Fibroblast of pulmonary artery (primary cell): ENCODE measurements at regions not wholly inside any gene's neighbourhood (a gene's known extent, or its start where the extent isn't known, plus 50 kb on each side); places are given as distances from the start of the nearest gene placed in this dataset.

Experiments used
- DNase-seq: peaks from one replicate; pipeline ENCODE4 v3.0.0-alpha.2; 2010; ENCODE audit warnings: low read depth
- H3K4me3 ChIP-seq: replicated peaks from 2 replicates; pipeline ENCODE4 v1.5.1; 2011; ENCODE audit warnings: low read depth, mild to moderate bottlenecking, control low read depth, low read length, moderate library complexity
- CTCF ChIP-seq: IDR thresholded peaks from 2 replicates; pipeline ENCODE4 v1.5.1; 2011; ENCODE audit warnings: mild to moderate bottlenecking, control low read depth, low read length, inconsistent platforms; ENCODE audit errors: missing control alignments

GRCh38 chr15:87340370-87340769, 916.2 kb downstream of the NTRK3 start:
- H3K4me3 ChIP-seq: no peak overlapping the region
- TF ChIP-seq CTCF: no peak
- no peak for DNase-seq

GRCh38 chr15:87326269-87326668, 930.3 kb downstream of the NTRK3 start:
- no peak overlapping the region for H3K4me3 ChIP-seq
- peak; percentile 2 for DNase-seq
- TF ChIP-seq CTCF: no peak

DNA sequence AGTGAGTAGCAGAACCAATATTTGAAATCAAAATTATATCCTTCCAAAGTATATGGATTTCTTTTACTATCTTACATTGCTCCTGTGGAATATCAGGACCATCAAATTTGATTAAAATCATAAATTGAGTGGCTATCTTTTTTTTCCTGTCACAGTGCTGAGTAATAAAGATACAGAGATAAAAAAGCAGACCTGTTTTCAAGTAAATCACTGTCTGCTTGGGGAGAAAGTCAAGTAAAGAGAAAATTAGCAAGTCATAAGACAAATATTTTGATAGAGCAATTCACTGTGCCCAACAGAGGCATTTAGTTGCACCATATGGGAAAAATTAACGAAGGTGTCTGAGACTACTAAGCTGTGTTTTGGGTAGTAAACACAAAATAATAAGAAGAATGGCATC, 933.7 kb downstream of the NTRK3 start:
- no peak for TF ChIP-seq CTCF
- DNase-seq: no peak
- no peak overlapping the region for H3K4me3 ChIP-seq

GRCh38 chr15:87322265-87322664, 934.3 kb downstream of the NTRK3 start:
- TF ChIP-seq CTCF: no peak
- no peak for DNase-seq
- H3K4me3 ChIP-seq: no peak overlapping the region

DNA sequence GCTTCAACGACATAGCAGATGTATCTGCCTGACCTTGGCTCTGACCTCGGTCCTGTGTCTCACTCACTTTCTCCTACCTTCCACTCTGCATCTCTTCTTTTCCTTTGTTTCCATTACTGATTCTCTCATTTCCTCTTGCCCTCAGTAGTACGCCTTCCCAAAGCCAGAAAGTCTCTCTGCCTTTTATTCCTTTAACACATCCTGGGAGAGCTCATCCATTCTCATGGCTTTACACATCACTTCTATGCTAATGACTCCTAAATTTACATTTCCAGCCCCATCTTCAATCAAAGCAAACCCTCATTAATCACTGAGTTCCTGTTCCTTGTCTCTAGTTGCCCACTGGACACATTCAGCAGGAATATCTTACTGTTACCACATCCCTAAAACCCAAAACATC, 938.6 kb downstream of the NTRK3 start:
- H3K4me3 ChIP-seq: no peak overlapping the region
- DNase-seq: no peak
- TF ChIP-seq CTCF: no peak

DNA sequence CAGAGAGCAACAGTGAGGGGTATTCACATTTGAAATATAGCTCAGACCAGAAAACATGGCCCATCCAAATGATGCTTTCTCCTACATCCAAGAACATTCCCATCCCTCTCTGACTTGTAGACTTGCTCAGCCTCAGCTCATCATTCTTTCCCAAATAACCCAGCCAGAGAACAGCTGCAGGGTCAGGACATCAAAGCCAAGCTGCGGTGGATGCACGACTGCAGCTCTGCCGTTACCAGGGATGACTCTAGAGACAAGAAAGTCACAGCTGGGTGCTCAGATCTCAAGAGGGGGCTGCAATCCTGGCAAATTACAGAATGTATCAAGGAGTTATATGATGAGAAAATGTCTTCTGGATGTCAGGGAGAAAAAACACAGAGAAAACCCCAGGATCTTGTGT, 944.3 kb downstream of the NTRK3 start:
- no peak for TF ChIP-seq CTCF
- H3K4me3 ChIP-seq: no peak overlapping the region
- DNase-seq: no peak

DNA sequence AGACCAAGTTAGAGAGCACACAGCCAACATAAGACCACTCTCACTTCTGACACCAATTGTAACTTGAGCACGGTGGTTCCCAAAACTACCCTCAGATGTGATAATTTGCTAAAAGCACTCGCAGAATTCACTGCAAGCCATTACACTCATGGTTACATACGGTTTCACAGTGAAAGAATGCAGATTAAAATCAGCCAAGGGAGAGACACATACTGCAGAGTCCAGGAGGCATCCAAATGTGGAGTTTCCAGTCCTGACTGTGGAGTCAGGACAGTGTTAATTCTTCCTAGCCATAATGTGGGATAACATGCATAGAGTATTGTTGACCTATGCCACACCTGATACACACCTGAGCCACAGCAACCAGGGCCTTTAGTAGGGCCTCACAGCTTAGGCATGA, 956.4 kb downstream of the NTRK3 start:
- TF ChIP-seq CTCF: no peak
- no peak for DNase-seq
- H3K4me3 ChIP-seq: no peak overlapping the region
